Sigmoid colon (tissue), 6 donors: ENCODE measurements at regions not wholly inside any gene's neighbourhood (a gene's known extent, or its start where the extent isn't known, plus 50 kb on each side); places are given as distances from the start of the nearest gene placed in this dataset.

Experiments
- DNase-seq: peaks from one replicate; pipeline ENCODE4 v3.0.0-alpha.2; 2019
- H3K27ac ChIP-seq, 4 donors: fragments of 200-600 bp; sonication (generic); one replicate each; pipeline ENCODE4 v1.5.1; 2016 to 2019; ENCODE audit warnings: mild to moderate bottlenecking in 1 of 4
- H3K27me3 ChIP-seq, 3 donors: fragments of 200-600 bp; sonication (generic); one replicate each; pipeline ENCODE4 v1.5.1; 2019; ENCODE audit warnings: mild to moderate bottlenecking in 1 of 3
- H3K36me3 ChIP-seq, 4 donors: fragments of 200-600 bp; sonication (generic); one replicate each; pipeline ENCODE4 v1.5.1; 2016 to 2019
- H3K4me1 ChIP-seq, 4 donors: fragments of 200-600 bp; sonication (generic); one replicate each; pipeline ENCODE4 v1.5.1; 2017 to 2019
- H3K4me3 ChIP-seq, 4 donors: fragments of 200-600 bp; sonication (generic); one replicate each; pipeline ENCODE4 v1.5.1; 2017 to 2019; ENCODE audit warnings: mild to moderate bottlenecking in 2 of 4, moderate library complexity in 1 of 4
- H3K9me3 ChIP-seq, 4 donors: fragments of 200-600 bp in 3 of 4; sonication (generic) in 3 of 4; one replicate each; pipeline versions ENCODE4 v1.5.1 to v1.6.1; 2013 to 2019
- CTCF ChIP-seq, 4 experiments: fragments of 450-650 bp in 3 of 4; fragments of 200-600 bp in 1 of 4; IDR thresholded peaks; one replicate each; pipeline ENCODE4 v1.5.1; 2016 to 2019; ENCODE audit warnings: antibody characterized with exemption in 4 of 4, mild to moderate bottlenecking in 3 of 4, moderate library complexity in 2 of 4
- EP300 ChIP-seq, 4 donors: sonication (generic); formaldehyde crosslinking; IDR thresholded peaks; one replicate each; pipeline ENCODE4 v1.6.1; 2017; ENCODE audit warnings: antibody characterized with exemption in 4 of 4
- POLR2A ChIP-seq, 2 donors: fragments of 450-650 bp; IDR thresholded peaks; one replicate each; pipeline ENCODE4 v1.6.1; 2016; ENCODE audit warnings: antibody characterized with exemption in 2 of 2, mild to moderate bottlenecking in 2 of 2, moderate library complexity in 2 of 2
- POLR2AphosphoS5 ChIP-seq, 4 donors: sonication (generic); formaldehyde crosslinking; IDR thresholded peaks; one replicate each; pipeline ENCODE4 v1.6.1; 2017; ENCODE audit warnings: antibody characterized with exemption in 4 of 4
- WGBS, 2 donors: extraction: QIAGEN DNeasy Blood & Tissue Kit; methylation state at CpG; one replicate each; pipeline ENCODE4 v1.1.7; 2013; 5-methylcytosine and 5-hydroxymethylcytosine counted together
- intact Hi-C: fragments of 100-400 bp; cut with DNase I; formaldehyde crosslinking; loops from one replicate; pipeline ENCODE4 v1.15.1; 2023
- donor health status: healthy with polysubstance abuse.
- donor health status: healthy.

GRCh38 chr6:145415616-145416015 lies 319.7 kb downstream of the EPM2A start:
- Histone ChIP-seq H3K4me3 (no peak overlapping the region), H3K4me1 (no peaks in the 10 kb centered on the region), H3K9me3 (no peaks in the 10 kb centered on the region), H3K27ac (no peak overlapping the region), H3K36me3 (no peaks in the 10 kb centered on the region), H3K27me3 (no peaks in the 10 kb centered on the region)
- intact Hi-C loops, result no loop called here
- DNase-seq, result no peak
- TF ChIP-seq POLR2AphosphoS5 (IDR thresholded peaks at IDR 0.05), result no peak
- TF ChIP-seq CTCF (IDR thresholded peaks at IDR 0.05), result no peak
- no peak for TF ChIP-seq POLR2A (IDR thresholded peaks at IDR 0.05)
- no peak for TF ChIP-seq EP300 (IDR thresholded peaks at IDR 0.05)
- 73 to 77% methylated on average over 2 of the region's 2 CpGs for WGBS, 2 donors

- intact Hi-C loops, result no loop called here
- H3K4me3 ChIP-seq, result no peak overlapping the region
Measured at GRCh38 chr6:145420599-145420998, 314.7 kb downstream of the EPM2A start.

GRCh38 chr6:145423936-145424335 lies 311.4 kb downstream of the EPM2A start:
- Histone ChIP-seq H3K9me3 (no peaks in the 10 kb centered on the region), H3K4me1 (no peaks in the 10 kb centered on the region), H3K36me3 (no peaks in the 10 kb centered on the region), H3K27me3 (no peaks in the 10 kb centered on the region), H3K4me3 (no peak overlapping the region), H3K27ac (no peak overlapping the region)
- no peak for DNase-seq
- TF ChIP-seq CTCF (IDR thresholded peaks at IDR 0.05) (no peak), POLR2AphosphoS5 (IDR thresholded peaks at IDR 0.05) (no peak), EP300 (IDR thresholded peaks at IDR 0.05) (no peak)
- intact Hi-C loops, result no loop called here
- 71 to 87% methylated on average over 3 of the region's 3 CpGs for WGBS, 2 donors

More at GRCh38 chr6:145420599-145420998, 314.7 kb downstream of the EPM2A start:
- no peak for TF ChIP-seq POLR2AphosphoS5 (IDR thresholded peaks at IDR 0.05)
- TF ChIP-seq EP300 (IDR thresholded peaks at IDR 0.05), result no peak
- TF ChIP-seq POLR2A (IDR thresholded peaks at IDR 0.05), result no peak
- no peak for TF ChIP-seq CTCF (IDR thresholded peaks at IDR 0.05)
- no peak for DNase-seq
- Histone ChIP-seq H3K36me3 (no peaks in the 10 kb centered on the region), H3K4me1 (no peaks in the 10 kb centered on the region), H3K27me3 (no peaks in the 10 kb centered on the region), H3K27ac (no peak overlapping the region), H3K9me3 (no peaks in the 10 kb centered on the region)
- WGBS, 2 donors, result 70 to 76% methylated on average over 1 of the region's 1 CpG

- WGBS, 2 donors, result 56 to 70% methylated on average over 4 of the region's 4 CpGs
- H3K36me3 ChIP-seq, result no peaks in the 10 kb centered on the region
- DNase-seq, result no peak
- H3K4me1 ChIP-seq, result no peaks in the 10 kb centered on the region
- H3K27ac ChIP-seq, result no peak overlapping the region
- no peak for TF ChIP-seq POLR2A (IDR thresholded peaks at IDR 0.05)
- no peak for TF ChIP-seq EP300 (IDR thresholded peaks at IDR 0.05)
- no peak for TF ChIP-seq POLR2AphosphoS5 (IDR thresholded peaks at IDR 0.05)
- no peak for TF ChIP-seq CTCF (IDR thresholded peaks at IDR 0.05)
- no peaks in the 10 kb centered on the region for H3K27me3 ChIP-seq
- no peaks in the 10 kb centered on the region for H3K9me3 ChIP-seq
- intact Hi-C loops, result no loop called here
- no peak overlapping the region for H3K4me3 ChIP-seq
Measured at GRCh38 chr6:145427232-145427631, 308.1 kb downstream of the EPM2A start.

- no peaks in the 10 kb centered on the region for H3K27me3 ChIP-seq
- TF ChIP-seq POLR2A (IDR thresholded peaks at IDR 0.05) (no peak), EP300 (IDR thresholded peaks at IDR 0.05) (no peak), CTCF (IDR thresholded peaks at IDR 0.05) (no peak), POLR2AphosphoS5 (IDR thresholded peaks at IDR 0.05) (no peak)
- H3K4me3 ChIP-seq, result no peak overlapping the region
- no peaks in the 10 kb centered on the region for H3K36me3 ChIP-seq
- WGBS, 2 donors, result 39 to 47% methylated on average over 6 of the region's 6 CpGs
- no peak for DNase-seq
- H3K4me1 ChIP-seq, result no peaks in the 10 kb centered on the region
- H3K27ac ChIP-seq, result no peak overlapping the region
- intact Hi-C loops, result no loop called here
- no peaks in the 10 kb centered on the region for H3K9me3 ChIP-seq
Measured at GRCh38 chr6:145428706-145429105, 306.6 kb downstream of the EPM2A start.
